GM12878 (cell line): ENCODE measurements at regions not wholly inside any gene's neighbourhood (a gene's known extent, or its start where the extent isn't known, plus 50 kb on each side); places are given as distances from the start of the nearest gene placed in this dataset.

Experiments used
- NR2C1 ChIP-seq: fragments of 450-650 bp; IDR thresholded peaks from 2 replicates; pipeline ENCODE4 v1.6.1; 2017; ENCODE audit warnings: antibody characterized with exemption, mild to moderate bottlenecking, moderate library complexity
- PAX5 ChIP-seq: IDR thresholded peaks from 2 replicates; pipeline ENCODE4 v1.6.1; 2011; ENCODE audit warnings: low read depth, low read length, borderline replicate concordance
- ZNF384 ChIP-seq: IDR thresholded peaks from 2 replicates; pipeline ENCODE4 v1.6.1; 2012; ENCODE audit warnings: low read depth, mild to moderate bottlenecking, low read length, improper control_type of control experiment, borderline replicate concordance
- TF ChIP-seq, protein P1 (sequence below): fragments of 450-650 bp; formaldehyde crosslinking; IDR thresholded peaks from 2 replicates; pipeline ENCODE4 v1.5.0; 2022; ENCODE audit warnings: mild to moderate bottlenecking, missing genetic modification characterization
- TF ChIP-seq, protein P2 (sequence below): fragments of 450-650 bp; IDR thresholded peaks from 2 replicates; pipeline ENCODE4 v1.6.1; 2017; ENCODE audit warnings: antibody characterized with exemption, mild to moderate bottlenecking, moderate library complexity

DNA sequence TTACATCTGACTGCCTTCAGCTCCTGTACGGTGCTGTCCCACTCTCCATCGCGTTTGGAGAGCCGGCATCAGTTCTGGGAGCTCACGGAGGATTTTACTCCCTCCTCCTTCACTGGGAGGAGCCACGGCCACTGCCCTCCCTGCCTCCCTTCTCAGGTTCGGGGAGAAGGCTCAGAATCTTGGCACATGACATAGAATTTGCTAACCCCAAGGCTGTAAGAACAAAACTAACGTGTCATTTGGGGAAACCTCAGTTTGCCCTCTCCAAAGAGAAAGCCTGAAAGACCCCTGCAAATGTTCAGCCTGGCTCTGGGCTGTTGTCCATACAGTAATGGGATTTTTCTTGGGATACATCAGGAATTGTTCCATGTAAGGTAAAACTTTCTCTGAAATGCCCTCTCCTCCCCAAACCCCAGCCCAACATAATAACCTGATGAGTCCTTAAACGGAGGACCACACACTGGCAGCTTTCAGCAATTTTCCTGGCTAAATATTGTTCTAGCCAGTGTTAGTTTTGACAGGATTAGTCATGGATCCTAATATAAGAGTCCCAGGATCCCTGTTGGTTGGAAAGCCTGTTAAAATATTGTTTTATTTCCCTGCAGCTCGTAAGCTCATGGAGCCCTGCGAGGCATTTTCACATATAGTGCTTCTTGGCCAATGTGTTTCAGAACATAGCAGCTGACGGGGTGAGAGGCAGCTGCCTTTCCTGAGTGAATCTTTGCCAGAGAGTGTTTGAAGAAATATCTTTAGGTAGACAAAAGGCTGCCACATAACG is 98.8 kb downstream of the RHOU start (continued):
- TF ChIP-seq, protein P1, sequence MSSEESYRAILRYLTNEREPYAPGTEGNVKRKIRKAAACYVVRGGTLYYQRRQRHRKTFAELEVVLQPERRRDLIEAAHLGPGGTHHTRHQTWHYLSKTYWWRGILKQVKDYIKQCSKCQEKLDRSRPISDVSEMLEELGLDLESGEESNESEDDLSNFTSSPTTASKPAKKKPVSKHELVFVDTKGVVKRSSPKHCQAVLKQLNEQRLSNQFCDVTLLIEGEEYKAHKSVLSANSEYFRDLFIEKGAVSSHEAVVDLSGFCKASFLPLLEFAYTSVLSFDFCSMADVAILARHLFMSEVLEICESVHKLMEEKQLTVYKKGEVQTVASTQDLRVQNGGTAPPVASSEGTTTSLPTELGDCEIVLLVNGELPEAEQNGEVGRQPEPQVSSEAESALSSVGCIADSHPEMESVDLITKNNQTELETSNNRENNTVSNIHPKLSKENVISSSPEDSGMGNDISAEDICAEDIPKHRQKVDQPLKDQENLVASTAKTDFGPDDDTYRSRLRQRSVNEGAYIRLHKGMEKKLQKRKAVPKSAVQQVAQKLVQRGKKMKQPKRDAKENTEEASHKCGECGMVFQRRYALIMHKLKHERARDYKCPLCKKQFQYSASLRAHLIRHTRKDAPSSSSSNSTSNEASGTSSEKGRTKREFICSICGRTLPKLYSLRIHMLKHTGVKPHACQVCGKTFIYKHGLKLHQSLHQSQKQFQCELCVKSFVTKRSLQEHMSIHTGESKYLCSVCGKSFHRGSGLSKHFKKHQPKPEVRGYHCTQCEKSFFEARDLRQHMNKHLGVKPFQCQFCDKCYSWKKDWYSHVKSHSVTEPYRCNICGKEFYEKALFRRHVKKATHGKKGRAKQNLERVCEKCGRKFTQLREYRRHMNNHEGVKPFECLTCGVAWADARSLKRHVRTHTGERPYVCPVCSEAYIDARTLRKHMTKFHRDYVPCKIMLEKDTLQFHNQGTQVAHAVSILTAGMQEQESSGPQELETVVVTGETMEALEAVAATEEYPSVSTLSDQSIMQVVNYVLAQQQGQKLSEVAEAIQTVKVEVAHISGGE, result no peak
- TF ChIP-seq, protein P2, sequence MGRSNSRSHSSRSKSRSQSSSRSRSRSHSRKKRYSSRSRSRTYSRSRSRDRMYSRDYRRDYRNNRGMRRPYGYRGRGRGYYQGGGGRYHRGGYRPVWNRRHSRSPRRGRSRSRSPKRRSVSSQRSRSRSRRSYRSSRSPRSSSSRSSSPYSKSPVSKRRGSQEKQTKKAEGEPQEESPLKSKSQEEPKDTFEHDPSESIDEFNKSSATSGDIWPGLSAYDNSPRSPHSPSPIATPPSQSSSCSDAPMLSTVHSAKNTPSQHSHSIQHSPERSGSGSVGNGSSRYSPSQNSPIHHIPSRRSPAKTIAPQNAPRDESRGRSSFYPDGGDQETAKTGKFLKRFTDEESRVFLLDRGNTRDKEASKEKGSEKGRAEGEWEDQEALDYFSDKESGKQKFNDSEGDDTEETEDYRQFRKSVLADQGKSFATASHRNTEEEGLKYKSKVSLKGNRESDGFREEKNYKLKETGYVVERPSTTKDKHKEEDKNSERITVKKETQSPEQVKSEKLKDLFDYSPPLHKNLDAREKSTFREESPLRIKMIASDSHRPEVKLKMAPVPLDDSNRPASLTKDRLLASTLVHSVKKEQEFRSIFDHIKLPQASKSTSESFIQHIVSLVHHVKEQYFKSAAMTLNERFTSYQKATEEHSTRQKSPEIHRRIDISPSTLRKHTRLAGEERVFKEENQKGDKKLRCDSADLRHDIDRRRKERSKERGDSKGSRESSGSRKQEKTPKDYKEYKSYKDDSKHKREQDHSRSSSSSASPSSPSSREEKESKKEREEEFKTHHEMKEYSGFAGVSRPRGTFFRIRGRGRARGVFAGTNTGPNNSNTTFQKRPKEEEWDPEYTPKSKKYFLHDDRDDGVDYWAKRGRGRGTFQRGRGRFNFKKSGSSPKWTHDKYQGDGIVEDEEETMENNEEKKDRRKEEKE, result no peak
- TF ChIP-seq ZNF384, result no peak
- TF ChIP-seq PAX5, result no peak
- TF ChIP-seq NR2C1, result no peak
- TF ChIP-seq, all 136 proteins: peak for 4
